H9 (cell line): ENCODE measurements at regions not wholly inside any gene's neighbourhood (a gene's known extent, or its start where the extent isn't known, plus 50 kb on each side); places are given as distances from the start of the nearest gene placed in this dataset.

Source experiments
- DNase-seq: peaks from one replicate; pipeline ENCODE4 v3.0.0-alpha.2; 2017
- H2AFZ ChIP-seq: one replicate; pipeline ENCODE4 v1.6.1; 2013; ENCODE audit warnings: mild to moderate bottlenecking, low read length, control low read depth, moderate library complexity
- H2AK5ac ChIP-seq: 2 replicates; pipeline ENCODE4 v1.6.1; 2013; ENCODE audit warnings: low read length, control low read depth, mixed read lengths; ENCODE audit not compliant: insufficient read length
- H2BK120ac ChIP-seq: one replicate; pipeline ENCODE4 v1.6.1; 2013; ENCODE audit warnings: low read depth, mild to moderate bottlenecking, low read length, control low read depth, inconsistent platforms; ENCODE audit not compliant: poor library complexity, severe bottlenecking
- H2BK12ac ChIP-seq: 2 replicates; pipeline ENCODE4 v1.6.1; 2013; ENCODE audit warnings: low read length, control low read depth, mixed read lengths, low read depth; ENCODE audit not compliant: insufficient read length
- H2BK15ac ChIP-seq: 2 replicates; pipeline ENCODE4 v1.6.1; 2013; ENCODE audit warnings: low read depth, low read length, control low read depth
- H2BK20ac ChIP-seq: one replicate; pipeline ENCODE4 v1.6.1; 2013; ENCODE audit warnings: low read depth, mild to moderate bottlenecking, low read length, control low read depth, inconsistent platforms; ENCODE audit not compliant: poor library complexity, severe bottlenecking
- H2BK5ac ChIP-seq: 2 replicates; pipeline ENCODE4 v1.6.1; 2013; ENCODE audit warnings: low read length, control low read depth, mixed read lengths; ENCODE audit not compliant: insufficient read length
- H3K14ac ChIP-seq: 2 replicates; pipeline ENCODE4 v1.6.1; 2013; ENCODE audit warnings: low read length, control low read depth; ENCODE audit not compliant: insufficient read depth
- H3K18ac ChIP-seq: 2 replicates; pipeline ENCODE4 v1.6.1; 2013; ENCODE audit warnings: low read depth, mild to moderate bottlenecking, mixed read lengths, low read length, control low read depth; ENCODE audit not compliant: insufficient read length
- H3K23ac ChIP-seq: 2 replicates; pipeline ENCODE4 v1.6.1; 2013; ENCODE audit warnings: low read length, control low read depth, mixed read lengths, low read depth; ENCODE audit not compliant: insufficient read length
- H3K23me2 ChIP-seq: 2 replicates; pipeline ENCODE4 v1.6.1; 2013; ENCODE audit warnings: low read depth, mild to moderate bottlenecking, mixed read lengths, low read length, control low read depth; ENCODE audit not compliant: insufficient read length, poor library complexity, severe bottlenecking
- H3K27ac ChIP-seq: 2 replicates; pipeline ENCODE4 v1.5.1; 2013; ENCODE audit warnings: low read length, control low read depth, mixed read lengths, low read depth; ENCODE audit not compliant: insufficient read length
- H3K27me3 ChIP-seq: 2 replicates; pipeline ENCODE4 v1.6.1; 2013; ENCODE audit warnings: low read length, control low read depth, inconsistent platforms; ENCODE audit not compliant: insufficient read depth
- H3K4ac ChIP-seq: 2 replicates; pipeline ENCODE4 v1.6.1; 2013; ENCODE audit warnings: low read depth, mild to moderate bottlenecking, control low read depth, inconsistent platforms, low read length, moderate library complexity
- H3K4me1 ChIP-seq: 2 replicates; pipeline ENCODE4 v1.6.1; 2013; ENCODE audit warnings: low read length, control low read depth, inconsistent platforms; ENCODE audit not compliant: insufficient read depth
- H3K4me2 ChIP-seq: 2 replicates; pipeline ENCODE4 v1.6.1; 2013; ENCODE audit warnings: low read length, control low read depth, mixed read lengths; ENCODE audit not compliant: insufficient read length, insufficient read depth
- H3K56ac ChIP-seq: 2 replicates; pipeline ENCODE4 v1.6.1; 2013; ENCODE audit warnings: low read depth, mild to moderate bottlenecking, mixed read lengths, low read length, control low read depth; ENCODE audit not compliant: insufficient read length
- H3K79me1 ChIP-seq: 2 replicates; pipeline ENCODE4 v1.6.1; 2013; ENCODE audit warnings: low read depth, mild to moderate bottlenecking, moderate library complexity, low read length, control low read depth, inconsistent platforms; ENCODE audit not compliant: insufficient read depth, poor library complexity, severe bottlenecking
- H3K79me2 ChIP-seq: 2 replicates; pipeline ENCODE4 v1.6.1; 2013; ENCODE audit warnings: low read length, control low read depth, inconsistent platforms; ENCODE audit not compliant: insufficient read depth
- H3K9ac ChIP-seq: 2 replicates; pipeline ENCODE4 v1.6.1; 2013; ENCODE audit warnings: low read length, control low read depth, mixed read lengths; ENCODE audit not compliant: insufficient read length; ENCODE audit errors: extremely low read depth
- H3K9me3 ChIP-seq: one replicate; pipeline ENCODE4 v1.6.1; 2013; ENCODE audit warnings: low read depth, low read length, inconsistent platforms; ENCODE audit not compliant: control insufficient read depth
- H3T11ph ChIP-seq: one replicate; pipeline ENCODE4 v1.6.1; 2013; ENCODE audit warnings: mild to moderate bottlenecking, low read length, control low read depth, inconsistent platforms
- H4K20me1 ChIP-seq: one replicate; pipeline ENCODE4 v1.6.1; 2013; ENCODE audit not compliant: control insufficient read depth, insufficient read length, insufficient read depth
- H4K5ac ChIP-seq: 2 replicates; pipeline ENCODE4 v1.6.1; 2013; ENCODE audit warnings: low read depth, mild to moderate bottlenecking, mixed read lengths, low read length, control low read depth; ENCODE audit not compliant: insufficient read length
- H4K8ac ChIP-seq: replicated peaks from 2 replicates; pipeline ENCODE4 v1.6.1; 2013; ENCODE audit warnings: low read length, control low read depth, mixed read lengths, low read depth; ENCODE audit not compliant: insufficient read length
- H4K91ac ChIP-seq: 2 replicates; pipeline ENCODE4 v1.6.1; 2013; ENCODE audit warnings: low read depth, mild to moderate bottlenecking, moderate library complexity, mixed read lengths, low read length, control low read depth; ENCODE audit not compliant: insufficient read length
- H3K27ac Mint-ChIP-seq, 3 experiments: 2 replicates in 2 of 3; 3 replicates in 1 of 3; pipeline ENCODE4 v1.8.0; 2020 to 2021; ENCODE audit warnings: mixed read lengths in 3 of 3, mild to moderate bottlenecking in 1 of 3, moderate library complexity in 1 of 3
- H3K27me3 Mint-ChIP-seq: 2 replicates; pipeline ENCODE4 v1.8.0; 2021; ENCODE audit warnings: low read depth, mild to moderate bottlenecking, moderate library complexity, mixed read lengths
- H3K36me3 Mint-ChIP-seq, 3 experiments: 2 replicates in 2 of 3; 3 replicates in 1 of 3; pipeline ENCODE4 v1.8.0; 2020 to 2021; ENCODE audit warnings: low read depth in 3 of 3, mixed read lengths in 3 of 3; ENCODE audit not compliant: insufficient read depth in 1 of 3
- H3K4me1 Mint-ChIP-seq, 2 experiments: 2 replicates each; pipeline ENCODE4 v1.8.0; 2020; ENCODE audit warnings: mixed read lengths in 2 of 2
- H3K4me3 Mint-ChIP-seq, 2 experiments: 2 replicates in 1 of 2; 3 replicates in 1 of 2; pipeline ENCODE4 v1.8.0; 2020 to 2021; ENCODE audit warnings: mild to moderate bottlenecking in 2 of 2, mixed read lengths in 2 of 2, moderate library complexity in 1 of 2
- H3K9me3 Mint-ChIP-seq, 2 experiments: 2 replicates in 1 of 2; 3 replicates in 1 of 2; pipeline ENCODE4 v1.8.0; 2020; ENCODE audit warnings: mild to moderate bottlenecking in 2 of 2, mixed read lengths in 2 of 2, moderate library complexity in 1 of 2
- CTCF ChIP-seq: fragments of 200-600 bp; sonication (generic); conservative IDR thresholded peaks from 3 replicates; pipeline ENCODE4 v1.8.0; 2021; ENCODE audit warnings: antibody characterized with exemption, mild to moderate bottlenecking

DNA sequence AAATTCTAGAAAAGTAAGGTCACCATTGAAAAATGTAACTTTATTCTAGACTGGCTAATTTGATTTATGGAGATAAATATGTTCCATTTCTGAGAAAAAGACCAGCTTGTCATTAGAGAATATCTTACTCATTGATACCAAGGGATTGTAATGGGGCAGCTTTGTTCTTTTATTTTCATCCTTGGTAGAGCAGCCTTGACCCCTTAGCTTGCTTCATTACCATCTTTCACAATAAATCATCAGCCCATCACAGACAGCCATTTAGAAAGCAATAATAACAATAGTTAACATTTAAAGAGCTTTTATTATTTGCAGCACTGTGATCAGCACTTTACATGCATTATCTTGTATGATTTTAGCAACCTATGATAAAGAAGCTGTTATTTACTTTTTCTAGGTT lies 253.6 kb downstream of the C3orf38 start:
- DNase-seq: no peak
- Histone ChIP-seq H3K27ac (no peak overlapping the region), H4K8ac (no peak overlapping the region), H3K79me1 (no peaks in the 10 kb centered on the region), H2BK5ac (no peak overlapping the region), H2AK5ac (no peak overlapping the region), H3K18ac (no peak overlapping the region), H2AFZ (no peak overlapping the region), H3K56ac (no peak overlapping the region), H3K27me3 (no peaks in the 10 kb centered on the region), H3K23me2 (no peaks in the 10 kb centered on the region), H2BK15ac (no peak overlapping the region), H3K9me3 (no peaks in the 10 kb centered on the region), H3K9ac (no peak overlapping the region), H2BK12ac (no peak overlapping the region), H4K20me1 (no peaks in the 10 kb centered on the region), H2BK120ac (no peak overlapping the region), H3K4me1 (no peaks in the 10 kb centered on the region), H3K14ac (no peak overlapping the region), H3K4me2 (no peak overlapping the region), H4K5ac (no peak overlapping the region), H3K4ac (no peak overlapping the region), H4K91ac (no peak overlapping the region), H3K79me2 (no peaks in the 10 kb centered on the region), H3T11ph (no peak overlapping the region), H3K23ac (no peak overlapping the region), H2BK20ac (no peak overlapping the region)
- no peaks in the 10 kb centered on the region for H3K9me3 Mint-ChIP-seq
- H3K27me3 Mint-ChIP-seq: no peaks in the 10 kb centered on the region
- H3K36me3 Mint-ChIP-seq: no peaks in the 10 kb centered on the region
- TF ChIP-seq CTCF: no peak
- H3K4me1 Mint-ChIP-seq: peaks cover 4 to 6% of the 10 kb centered on the region in 2 experiments
- no peak overlapping the region for H3K27ac Mint-ChIP-seq
- no peak overlapping the region for H3K4me3 Mint-ChIP-seq
